Spleen (tissue), 11 donors: ENCODE measurements at regions not wholly inside any gene's neighbourhood (a gene's known extent, or its start where the extent isn't known, plus 50 kb on each side); places are given as distances from the start of the nearest gene placed in this dataset.

Experiments
- DNase-seq: peaks from one replicate; pipeline ENCODE4 v3.0.0-alpha.2; 2020
- H3K27ac ChIP-seq, 8 donors: fragments of 200-600 bp; sonication (generic) in 7 of 8; 1 replicate in 4 of 8; 2 replicates in 4 of 8; pipeline versions ENCODE4 v1.5.0 to v1.8.0; 2016 to 2021; ENCODE audit warnings: inconsistent platforms in 4 of 8, mild to moderate bottlenecking in 4 of 8, moderate library complexity in 1 of 8
- H3K27me3 ChIP-seq, 7 donors: fragments of 200-600 bp; sonication (generic) in 6 of 7; replicated peaks in 1 of 7; 1 replicate in 4 of 7; 2 replicates in 3 of 7; pipeline versions ENCODE4 v1.5.0 to v1.8.0; 2016 to 2021; ENCODE audit warnings: inconsistent platforms in 3 of 7, mild to moderate bottlenecking in 1 of 7
- H3K36me3 ChIP-seq, 6 donors: fragments of 200-600 bp; sonication (generic) in 5 of 6; 1 replicate in 4 of 6; 2 replicates in 2 of 6; pipeline versions ENCODE4 v1.5.0 to v1.8.0; 2016 to 2021; ENCODE audit warnings: inconsistent platforms in 2 of 6
- H3K4me1 ChIP-seq, 6 donors: fragments of 200-600 bp; sonication (generic) in 5 of 6; 1 replicate in 3 of 6; 2 replicates in 3 of 6; pipeline versions ENCODE4 v1.5.0 to v1.8.0; 2016 to 2021; ENCODE audit warnings: inconsistent platforms in 3 of 6
- H3K4me3 ChIP-seq, 8 donors: fragments of 200-600 bp; sonication (generic) in 7 of 8; 1 replicate in 4 of 8; 2 replicates in 4 of 8; pipeline versions ENCODE4 v1.5.0 to v1.8.0; 2016 to 2021; ENCODE audit warnings: inconsistent platforms in 4 of 8, mild to moderate bottlenecking in 4 of 8, moderate library complexity in 2 of 8
- H3K9me3 ChIP-seq, 8 donors: fragments of 200-600 bp; sonication (generic) in 7 of 8; 1 replicate in 4 of 8; 2 replicates in 4 of 8; pipeline versions ENCODE4 v1.5.0 to v1.8.0; 2016 to 2021; ENCODE audit warnings: inconsistent platforms in 4 of 8
- POLR2A ChIP-seq, 3 donors: fragments of 450-650 bp; IDR thresholded peaks; one replicate each; pipeline ENCODE4 v1.5.1; 2017; ENCODE audit warnings: antibody characterized with exemption in 3 of 3, mild to moderate bottlenecking in 1 of 3
- POLR2AphosphoS5 ChIP-seq, 3 donors: sonication (generic); formaldehyde crosslinking; IDR thresholded peaks; one replicate each; pipeline ENCODE4 v1.5.1; 2017; ENCODE audit warnings: antibody characterized with exemption in 3 of 3
- WGBS, 5 donors: extraction: QIAGEN DNeasy Blood & Tissue Kit in 3 of 5; methylation state at CpG; one replicate each; pipeline versions ENCODE4 v1.1.5 to v1.1.7; 2013 to 2018; 5-methylcytosine and 5-hydroxymethylcytosine counted together
- intact Hi-C: fragments of 100-400 bp; cut with DNase I; formaldehyde crosslinking; loops from one replicate; pipeline ENCODE4 v1.15.0; 2023; ENCODE audit warnings: low total_unique reads
- TF ChIP-seq, protein P1 (sequence below), 11 experiments: fragments of 200-600 bp in 7 of 11; fragments of 450-650 bp in 4 of 11; sonication (generic) in 4 of 11; IDR thresholded peaks in 8 of 11; conservative IDR thresholded peaks in 3 of 11; 1 replicate in 7 of 11; 2 replicates in 4 of 11; pipeline versions ENCODE4 v1.4.0 to v1.8.0; 2016 to 2021; ENCODE audit warnings: antibody characterized with exemption in 11 of 11, inconsistent platforms in 4 of 11, mild to moderate bottlenecking in 1 of 11
- donor health status: healthy with polysubstance abuse.
- donor health status: DM: no; HTN: no; CAD: no; lungs with moderate emphysema.
- donor health status: DM: no; HTN: no; CAD: no.
- donor health status: Bipolar disorder and iron deficiency.
- donor health status: healthy.
- donor health status: DM: no; HTN: no; CAD: no.
- donor health status: DM: yes; HTN: yes; CAD: no.

- Histone ChIP-seq H3K9me3 (no peaks in the 10 kb centered on the region), H3K4me3 (no peak overlapping the region), H3K27ac (no peak overlapping the region), H3K36me3 (no peaks in the 10 kb centered on the region), H3K27me3 (no peaks in the 10 kb centered on the region), H3K4me1 (peaks cover 0 to 25% (median 11%) of the 10 kb centered on the region in 6 donors)
- TF ChIP-seq POLR2AphosphoS5 (IDR thresholded peaks at IDR 0.05), result no peak
- TF ChIP-seq, protein P1, sequence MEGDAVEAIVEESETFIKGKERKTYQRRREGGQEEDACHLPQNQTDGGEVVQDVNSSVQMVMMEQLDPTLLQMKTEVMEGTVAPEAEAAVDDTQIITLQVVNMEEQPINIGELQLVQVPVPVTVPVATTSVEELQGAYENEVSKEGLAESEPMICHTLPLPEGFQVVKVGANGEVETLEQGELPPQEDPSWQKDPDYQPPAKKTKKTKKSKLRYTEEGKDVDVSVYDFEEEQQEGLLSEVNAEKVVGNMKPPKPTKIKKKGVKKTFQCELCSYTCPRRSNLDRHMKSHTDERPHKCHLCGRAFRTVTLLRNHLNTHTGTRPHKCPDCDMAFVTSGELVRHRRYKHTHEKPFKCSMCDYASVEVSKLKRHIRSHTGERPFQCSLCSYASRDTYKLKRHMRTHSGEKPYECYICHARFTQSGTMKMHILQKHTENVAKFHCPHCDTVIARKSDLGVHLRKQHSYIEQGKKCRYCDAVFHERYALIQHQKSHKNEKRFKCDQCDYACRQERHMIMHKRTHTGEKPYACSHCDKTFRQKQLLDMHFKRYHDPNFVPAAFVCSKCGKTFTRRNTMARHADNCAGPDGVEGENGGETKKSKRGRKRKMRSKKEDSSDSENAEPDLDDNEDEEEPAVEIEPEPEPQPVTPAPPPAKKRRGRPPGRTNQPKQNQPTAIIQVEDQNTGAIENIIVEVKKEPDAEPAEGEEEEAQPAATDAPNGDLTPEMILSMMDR (IDR thresholded peaks at IDR 0.05 in 8 of 11, conservative IDR thresholded peaks at IDR 0.05 in 3 of 11), result no peak
- TF ChIP-seq POLR2A (IDR thresholded peaks at IDR 0.05), result no peak
- DNase-seq, result no peak
- 70 to 76% (median 74%) methylated on average over 4 of the region's 4 CpGs for WGBS, 5 donors
- intact Hi-C loops, result loop anchor here (5.0 kb wide), 1 partner anchor 124 kb away; no protein-coding TSS in a partner anchor
Measured at GRCh38 chr6:71383476-71383875, 94.9 kb downstream of the OGFRL1 start.

DNA sequence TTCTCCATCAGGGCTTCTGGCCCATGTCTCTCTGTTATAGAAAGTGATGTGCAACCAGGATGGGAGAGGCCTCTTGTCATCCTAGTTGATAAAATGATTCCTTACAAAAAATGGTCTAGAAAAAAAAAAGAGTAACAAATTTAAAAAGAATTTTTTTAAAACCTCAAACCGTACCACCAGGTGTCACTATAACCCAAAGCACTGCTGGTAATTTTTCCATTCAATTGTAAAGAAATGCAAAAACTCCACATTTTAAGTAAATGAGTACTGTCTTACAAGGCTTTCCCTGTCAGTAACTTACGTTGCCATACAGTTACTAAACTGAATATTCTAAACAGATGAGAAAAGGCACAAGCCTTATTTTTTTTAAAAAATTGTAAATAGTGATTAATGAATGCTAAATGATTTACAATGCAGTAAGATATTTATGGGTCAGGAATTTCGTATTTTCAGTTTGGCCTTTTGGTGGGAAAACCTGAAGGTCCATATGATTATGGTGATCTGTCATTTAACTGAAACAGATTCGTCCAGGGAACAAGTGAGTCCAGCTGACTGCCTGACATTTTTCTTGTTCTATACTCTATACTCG is 95.4 kb downstream of the OGFRL1 start:
- Histone ChIP-seq H3K27ac (no peak overlapping the region), H3K9me3 (no peaks in the 10 kb centered on the region), H3K27me3 (no peaks in the 10 kb centered on the region), H3K4me3 (no peak overlapping the region), H3K4me1 (peaks cover 0 to 25% (median 13%) of the 10 kb centered on the region in 6 donors), H3K36me3 (no peaks in the 10 kb centered on the region)
- TF ChIP-seq POLR2A (IDR thresholded peaks at IDR 0.05), result no peak
- TF ChIP-seq, protein P1 (IDR thresholded peaks at IDR 0.05 in 8 of 11, conservative IDR thresholded peaks at IDR 0.05 in 3 of 11), result peak in 6 of 11 experiments; percentile 22 to 62 (median 41)
- no peak for DNase-seq
- intact Hi-C loops, result loop anchor here (5.0 kb wide), 1 partner anchor 123 kb away; no protein-coding TSS in a partner anchor
- 45 to 58% (median 51%) methylated on average over 5 of the region's 5 CpGs for WGBS, 5 donors

- H3K4me1 ChIP-seq, result peaks cover 0 to 25% (median 13%) of the 10 kb centered on the region in 6 donors
- 75 to 90% (median 77%) methylated on average over 1 of the region's 1 CpG for WGBS, 5 donors
- no peaks in the 10 kb centered on the region for H3K9me3 ChIP-seq
- DNase-seq, result no peak
- no peaks in the 10 kb centered on the region for H3K27me3 ChIP-seq
- no peak overlapping the region for H3K4me3 ChIP-seq
- no peaks in the 10 kb centered on the region for H3K36me3 ChIP-seq
- TF ChIP-seq, protein P1 (IDR thresholded peaks at IDR 0.05 in 8 of 11, conservative IDR thresholded peaks at IDR 0.05 in 3 of 11), result no peak
- no peak for TF ChIP-seq POLR2AphosphoS5 (IDR thresholded peaks at IDR 0.05)
- no peak for TF ChIP-seq POLR2A (IDR thresholded peaks at IDR 0.05)
- no peak overlapping the region for H3K27ac ChIP-seq
- intact Hi-C loops, result no loop called here
Measured at GRCh38 chr6:71385111-71385822, 96.7 kb downstream of the OGFRL1 start.

- no peak for TF ChIP-seq POLR2AphosphoS5 (IDR thresholded peaks at IDR 0.05)
- no peaks in the 10 kb centered on the region for H3K36me3 ChIP-seq
- intact Hi-C loops, result no loop called here
- 75 to 90% (median 83%) methylated on average over 4 of the region's 4 CpGs for WGBS, 5 donors
- H3K9me3 ChIP-seq, result no peaks in the 10 kb centered on the region
- no peaks in the 10 kb centered on the region for H3K27me3 ChIP-seq
- H3K27ac ChIP-seq, result no peak overlapping the region
- peaks cover 0 to 29% (median 13%) of the 10 kb centered on the region in 6 donors for H3K4me1 ChIP-seq
- H3K4me3 ChIP-seq, result no peak overlapping the region
- no peak for DNase-seq
Measured at GRCh38 chr6:71386215-71386614, 97.6 kb downstream of the OGFRL1 start.
